Erythroblast (primary cell): ENCODE measurements at regions not wholly inside any gene's neighbourhood (a gene's known extent, or its start where the extent isn't known, plus 50 kb on each side); places are given as distances from the start of the nearest gene placed in this dataset.

Experiments
- GATA1 ChIP-seq: IDR thresholded peaks from 2 replicates; pipeline ENCODE4 v1.6.1; 2011; ENCODE audit warnings: low read depth, mild to moderate bottlenecking, control low read depth, low read length, moderate library complexity
- POLR2A ChIP-seq: IDR thresholded peaks from 2 replicates; pipeline ENCODE4 v1.6.1; 2011; ENCODE audit warnings: mild to moderate bottlenecking, low read length

GRCh38 chr3:59234884-59235633 is 185.2 kb upstream of the CFAP20DC start:
- TF ChIP-seq POLR2A (no peak), GATA1 (no peak)
